AG04449 (cell line): ENCODE measurements at regions not wholly inside any gene's neighbourhood (a gene's known extent, or its start where the extent isn't known, plus 50 kb on each side); places are given as distances from the start of the nearest gene placed in this dataset.

Source experiments
- CTCF ChIA-PET: fragments of 350-600 bp; formaldehyde crosslinking; extraction: SDS; loops from one replicate; lab custom pipeline; 2021; ENCODE audit warnings: antibody characterized with exemption; lab: Yijun Ruan, JAX
- POLR2A ChIA-PET: fragments of 400-600, 350-600 bp; formaldehyde crosslinking; extraction: SDS; loops from one replicate; lab custom pipeline; 2020; ENCODE audit warnings: antibody characterized with exemption, inconsistent platforms; lab: Yijun Ruan, JAX
- DNase-seq: peaks from one replicate; pipeline ENCODE4 v3.0.0-alpha.2; 2010; ENCODE audit warnings: low read depth, low spot score
- H3K4me3 ChIP-seq: 2 replicates; pipeline ENCODE4 v1.5.1; 2011; ENCODE audit warnings: low read depth, mild to moderate bottlenecking, control low read depth, low read length
- TF ChIP-seq, protein P1 (sequence below): IDR thresholded peaks from one replicate; pipeline ENCODE4 v1.5.1; 2011; ENCODE audit warnings: mild to moderate bottlenecking, moderate library complexity, low read length, control low read depth, inconsistent platforms; ENCODE audit not compliant: insufficient read depth; ENCODE audit errors: missing control alignments

GRCh38 chr6:14468647-14469321, 351.2 kb downstream of the CD83 start:
- ChIA-PET POLR2A (no interaction called here), CTCF (no interaction called here)

DNA sequence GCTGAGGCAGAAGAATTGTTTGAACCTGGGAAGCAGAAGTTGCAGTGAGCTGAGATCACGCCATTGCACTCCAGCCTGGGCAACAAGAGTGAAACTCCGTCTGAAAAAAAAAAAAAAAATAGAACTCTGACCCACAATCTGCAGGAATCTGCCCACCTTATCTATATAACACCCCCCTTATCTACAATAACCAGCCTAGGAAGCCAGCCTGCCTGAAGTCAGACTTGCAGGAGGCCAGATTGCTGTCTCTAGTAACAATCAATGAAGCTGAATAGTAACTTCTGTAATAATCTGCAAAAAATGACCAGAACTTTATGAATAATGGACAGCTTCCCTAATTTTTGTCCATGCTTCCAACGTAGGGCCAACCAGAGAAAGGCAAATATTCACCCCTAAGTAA, 352.5 kb downstream of the CD83 start:
- CTCF ChIA-PET = interaction anchor here (1.4 kb wide), 1 partner anchor 14 kb away, joined by 3 read pairs; no protein-coding TSS in a partner anchor
- TF ChIP-seq, protein P1, sequence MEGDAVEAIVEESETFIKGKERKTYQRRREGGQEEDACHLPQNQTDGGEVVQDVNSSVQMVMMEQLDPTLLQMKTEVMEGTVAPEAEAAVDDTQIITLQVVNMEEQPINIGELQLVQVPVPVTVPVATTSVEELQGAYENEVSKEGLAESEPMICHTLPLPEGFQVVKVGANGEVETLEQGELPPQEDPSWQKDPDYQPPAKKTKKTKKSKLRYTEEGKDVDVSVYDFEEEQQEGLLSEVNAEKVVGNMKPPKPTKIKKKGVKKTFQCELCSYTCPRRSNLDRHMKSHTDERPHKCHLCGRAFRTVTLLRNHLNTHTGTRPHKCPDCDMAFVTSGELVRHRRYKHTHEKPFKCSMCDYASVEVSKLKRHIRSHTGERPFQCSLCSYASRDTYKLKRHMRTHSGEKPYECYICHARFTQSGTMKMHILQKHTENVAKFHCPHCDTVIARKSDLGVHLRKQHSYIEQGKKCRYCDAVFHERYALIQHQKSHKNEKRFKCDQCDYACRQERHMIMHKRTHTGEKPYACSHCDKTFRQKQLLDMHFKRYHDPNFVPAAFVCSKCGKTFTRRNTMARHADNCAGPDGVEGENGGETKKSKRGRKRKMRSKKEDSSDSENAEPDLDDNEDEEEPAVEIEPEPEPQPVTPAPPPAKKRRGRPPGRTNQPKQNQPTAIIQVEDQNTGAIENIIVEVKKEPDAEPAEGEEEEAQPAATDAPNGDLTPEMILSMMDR = no peak
- DNase-seq = no peak
- POLR2A ChIA-PET = no interaction called here
- H3K4me3 ChIP-seq = no peak overlapping the region

More at GRCh38 chr6:14468647-14469321, 351.2 kb downstream of the CD83 start:
- TF ChIP-seq, protein P1 = no peak
- no peak for DNase-seq
- H3K4me3 ChIP-seq = no peak overlapping the region

- no peak overlapping the region for H3K4me3 ChIP-seq
- POLR2A ChIA-PET = no interaction called here
- DNase-seq = no peak
- CTCF ChIA-PET = interaction anchor here (1.4 kb wide), 1 partner anchor 15 kb away, joined by 3 read pairs; no protein-coding TSS in a partner anchor
- TF ChIP-seq, protein P1 = no peak
Measured at GRCh38 chr6:14470671-14471070, 353.1 kb downstream of the CD83 start.

DNA sequence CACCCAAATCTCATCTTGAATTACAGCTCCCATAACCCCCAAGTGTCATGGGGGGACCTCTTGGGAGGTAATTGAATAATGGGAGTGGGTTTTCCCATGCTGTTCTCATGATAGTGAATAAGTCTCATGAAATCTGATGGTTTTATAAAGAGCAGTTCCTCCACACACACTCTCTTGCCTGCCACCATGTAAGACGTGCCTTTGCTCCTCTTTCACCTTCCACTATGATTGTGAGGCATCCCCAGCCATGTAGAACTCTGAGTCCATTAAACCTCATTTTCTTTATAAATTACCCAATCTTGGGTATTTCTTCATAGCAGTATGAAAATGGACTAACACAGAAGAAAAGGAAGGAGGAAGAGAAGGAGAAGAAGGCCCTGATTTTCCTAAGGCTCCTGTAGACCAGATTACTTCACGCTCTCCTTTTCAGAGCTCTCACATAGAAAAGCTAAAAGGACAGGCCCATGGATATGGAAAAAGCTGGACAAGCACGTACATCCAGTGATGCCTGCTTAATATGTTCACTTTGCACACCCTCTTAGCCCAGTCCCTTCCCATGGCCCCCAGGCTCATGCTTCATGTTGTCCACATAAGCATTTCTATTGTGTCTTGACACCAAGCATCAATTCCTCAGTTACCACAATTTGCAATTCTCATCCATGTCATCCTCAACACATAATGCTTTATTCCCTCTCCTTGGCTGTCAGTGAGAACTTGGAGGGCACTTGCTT, 354.8 kb downstream of the CD83 start:
- POLR2A ChIA-PET = no interaction called here
- TF ChIP-seq, protein P1 = no peak
- no peak overlapping the region for H3K4me3 ChIP-seq
- no peak for DNase-seq
- CTCF ChIA-PET = no interaction called here

DNA sequence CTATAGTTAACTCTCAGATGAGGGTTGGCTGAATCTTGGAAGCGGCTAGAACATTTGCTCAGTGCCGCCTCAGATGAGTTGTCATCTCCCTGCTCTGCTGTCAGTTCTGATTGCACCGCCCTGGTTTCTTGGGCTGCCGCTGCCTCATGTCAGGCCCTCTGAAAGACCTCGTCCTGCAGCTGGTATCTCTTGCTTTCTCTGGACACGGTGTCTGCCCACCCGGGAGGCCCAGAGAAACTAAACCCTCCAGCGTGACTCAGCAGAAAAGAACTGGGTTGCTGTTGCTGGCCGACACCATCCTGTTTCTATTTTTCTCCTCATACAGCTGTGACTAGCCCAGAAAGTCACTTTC, 355.4 kb downstream of the CD83 start:
- DNase-seq = no peak
- TF ChIP-seq, protein P1 = no peak
- CTCF ChIA-PET = no interaction called here

GRCh38 chr6:14474816-14475215, 357.2 kb downstream of the CD83 start:
- no peak for DNase-seq
- TF ChIP-seq, protein P1 = no peak
- H3K4me3 ChIP-seq = no peak overlapping the region
- POLR2A ChIA-PET = no interaction called here
- CTCF ChIA-PET = no interaction called here

More for the DNA sequence above, 355.4 kb downstream of the CD83 start:
- POLR2A ChIA-PET = no interaction called here
- no peak overlapping the region for H3K4me3 ChIP-seq
